ENCODE measurements at regions not wholly inside any gene's neighbourhood (a gene's known extent, or its start where the extent isn't known, plus 50 kb on each side); places are given as distances from the start of the nearest gene placed in this dataset.

- TF ChIP-seq CTCF (IDR thresholded peaks at IDR 0.05) (no peak), POLR2A (IDR thresholded peaks at IDR 0.05) (no peak)
Measured at GRCh38 chr12:114741940-114742339, 58.0 kb upstream of the TBX3 start.

Measured in Peyer's patch (tissue), 4 donors.